ENCODE measurements at regions not wholly inside any gene's neighbourhood (a gene's known extent, or its start where the extent isn't known, plus 50 kb on each side); places are given as distances from the start of the nearest gene placed in this dataset.
"Not testable (repeated sequence)": the region's sequence is repeated elsewhere in the genome, so short reads cannot be mapped to it uniquely, and the experiment has no call there.

DNA sequence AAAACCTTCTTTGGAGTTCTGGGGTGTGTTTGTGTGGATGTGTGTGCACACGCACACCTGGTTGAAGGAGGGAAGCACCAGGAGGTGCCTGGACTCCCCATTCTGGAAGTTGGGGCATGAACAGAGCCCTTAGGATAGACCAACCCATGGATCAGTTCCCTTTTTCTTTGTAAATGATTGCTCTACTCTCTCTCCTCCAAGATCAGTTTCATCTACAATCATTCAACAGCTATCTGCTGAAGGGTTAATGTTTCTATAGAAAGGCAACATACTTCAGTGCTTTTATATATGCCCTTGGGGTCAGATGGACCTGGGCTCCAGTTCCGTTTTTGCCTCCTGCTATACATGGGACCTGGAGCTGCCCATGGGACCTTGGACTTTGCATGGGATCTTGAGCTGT is 352.1 kb upstream of the CFAP20DC start:
- no peak for DNase-seq

DNA sequence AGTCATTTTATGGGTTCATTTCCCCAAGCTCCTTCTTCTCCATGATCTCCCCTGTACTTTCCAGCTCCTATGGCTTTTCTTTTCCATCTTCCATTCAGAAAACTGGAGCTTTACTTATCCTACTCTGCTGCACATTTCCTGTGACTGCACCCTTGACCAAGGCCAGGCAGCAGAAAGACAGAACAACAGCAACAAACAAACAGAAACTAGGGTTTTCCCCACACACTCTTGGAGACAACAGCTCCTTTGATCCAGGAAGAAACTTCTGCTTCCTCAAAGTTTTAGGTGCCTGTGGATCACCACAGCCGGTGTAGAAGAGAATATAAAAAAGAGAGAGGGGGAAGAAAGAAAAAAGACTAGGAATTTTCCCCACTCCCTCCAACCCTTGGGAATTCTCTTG is 342.3 kb upstream of the CFAP20DC start:
- DNase-seq = no peak

DNA sequence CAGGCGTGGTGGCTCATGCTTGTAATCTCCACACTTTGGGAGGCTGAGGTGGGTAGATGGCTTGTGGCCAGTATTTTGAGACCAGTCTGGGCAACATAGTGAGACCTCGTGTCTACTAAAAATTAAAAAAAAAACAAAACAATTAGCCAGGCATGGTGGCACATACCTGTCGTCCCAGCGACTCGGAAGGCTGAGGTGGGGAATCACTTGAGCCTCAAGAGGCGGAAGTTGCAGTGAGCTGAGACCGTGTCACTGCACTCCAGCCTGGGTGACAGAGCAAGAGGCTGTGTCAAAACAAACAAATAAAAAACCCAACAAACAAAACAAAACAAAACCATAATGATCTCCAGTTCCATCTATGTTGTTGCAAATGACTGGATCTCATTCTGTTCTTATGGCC is 341.3 kb upstream of the CFAP20DC start:
- no peak for DNase-seq

DNA sequence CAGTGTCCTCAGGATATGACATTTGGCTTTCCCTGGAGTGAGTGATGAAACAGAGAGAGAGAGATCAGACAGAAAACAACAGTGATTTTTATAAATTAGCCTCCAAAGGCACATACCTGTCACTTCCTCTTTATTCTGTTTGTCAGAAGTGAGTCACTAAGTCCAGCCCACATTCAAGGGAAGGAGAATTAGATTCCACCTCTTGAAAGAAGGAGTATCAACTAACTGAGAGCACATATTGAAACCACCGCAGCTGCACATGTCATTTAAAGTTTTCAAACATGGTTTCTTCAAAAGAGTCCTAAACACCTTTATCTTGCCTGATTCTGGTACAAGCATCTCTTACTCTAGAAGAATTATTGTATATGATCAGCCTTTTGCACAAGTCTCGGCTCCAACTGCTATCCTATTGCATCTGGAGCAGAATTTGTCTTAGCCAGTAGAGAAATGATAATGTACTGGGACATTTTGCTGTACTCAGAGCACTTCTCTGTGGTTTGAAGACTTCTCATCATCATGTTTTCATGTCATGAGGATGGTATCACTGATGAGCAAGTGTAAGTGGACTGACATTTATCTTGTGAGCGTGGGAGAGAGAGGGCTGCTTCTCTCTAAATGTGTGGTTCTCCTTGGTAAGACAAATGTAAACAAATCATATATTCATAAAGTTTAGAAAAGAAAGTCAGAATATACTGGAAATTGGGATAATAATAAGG is 338.9 kb upstream of the CFAP20DC start:
- no peak for DNase-seq

DNA sequence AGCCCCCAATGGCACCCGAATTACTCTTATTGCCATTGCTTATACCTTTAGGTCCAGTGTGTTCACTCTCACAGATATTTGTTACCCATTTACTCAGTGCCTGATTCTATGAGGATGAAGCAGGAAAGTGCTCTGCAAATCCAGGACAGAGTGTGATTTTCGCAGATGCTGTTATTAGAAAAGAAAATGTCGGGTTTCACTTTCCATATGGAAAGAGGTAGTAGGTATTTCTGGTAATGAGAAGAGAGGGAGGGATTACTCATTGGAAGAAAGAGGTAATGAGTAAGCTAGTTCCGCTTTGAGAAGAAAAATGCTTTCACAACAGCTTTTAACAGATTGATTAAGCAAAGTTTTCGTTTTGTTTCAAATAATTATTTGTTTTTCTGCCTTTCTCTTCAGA is 336.3 kb upstream of the CFAP20DC start:
- peak; percentile 40 to 46 for DNase-seq

DNA sequence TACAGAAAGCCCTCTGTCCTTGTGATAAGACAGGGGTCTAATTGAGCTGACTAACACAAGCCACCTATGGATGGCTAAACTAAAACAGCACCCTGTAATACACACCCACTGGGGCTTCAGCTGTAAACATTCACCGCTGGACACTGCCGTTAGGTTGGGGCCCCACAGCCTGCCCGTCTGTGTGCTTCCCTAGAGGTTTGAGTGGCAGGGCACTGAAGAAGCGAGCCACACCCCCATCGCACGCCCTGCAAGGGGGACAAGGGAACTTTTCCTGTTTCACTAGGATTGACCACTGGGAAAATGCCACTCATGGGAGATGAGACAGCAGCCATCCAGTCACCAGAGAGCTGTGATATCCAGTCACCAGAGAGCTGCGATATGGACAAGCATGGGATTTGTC is 335.7 kb upstream of the CFAP20DC start:
- no peak for DNase-seq

DNA sequence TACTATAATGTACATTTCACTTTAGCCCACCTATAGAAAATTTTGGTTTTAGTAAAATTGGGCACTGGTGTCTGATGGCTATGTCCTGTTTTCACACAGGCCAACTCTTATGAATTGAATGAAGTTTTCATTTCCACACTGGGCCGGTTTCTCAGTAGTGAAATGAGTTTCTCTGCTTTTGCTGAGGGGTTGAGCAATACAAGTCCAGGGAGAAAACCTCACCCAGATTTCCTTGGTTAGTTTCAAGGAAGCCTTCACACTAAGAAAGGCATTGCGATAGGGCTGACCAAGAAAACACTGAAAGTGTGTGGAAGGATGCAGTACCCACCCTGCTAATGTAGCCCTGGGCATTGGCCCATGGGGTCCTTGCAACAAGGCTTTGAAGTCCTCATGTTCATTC is 331.5 kb upstream of the CFAP20DC start:
- no peak for DNase-seq

DNA sequence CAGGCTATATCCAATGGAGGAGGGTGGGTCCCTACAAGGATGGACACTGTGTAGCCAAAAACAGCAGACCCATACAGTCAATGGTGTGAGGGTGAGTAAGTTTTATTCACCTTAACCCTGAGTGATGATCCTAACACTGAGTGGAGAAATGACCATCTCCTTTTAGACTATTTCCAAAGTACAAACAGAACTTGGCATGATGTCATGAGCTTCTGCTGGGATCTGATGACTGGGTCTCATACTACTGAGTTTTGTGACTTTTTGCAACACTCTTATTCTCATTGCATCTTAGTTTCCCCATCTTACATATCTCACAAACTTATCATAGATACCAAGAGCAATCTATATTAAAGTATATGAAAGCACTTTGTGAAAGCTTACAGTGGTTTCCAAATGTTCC is 330.3 kb upstream of the CFAP20DC start:
- DNase-seq = no peak

DNA sequence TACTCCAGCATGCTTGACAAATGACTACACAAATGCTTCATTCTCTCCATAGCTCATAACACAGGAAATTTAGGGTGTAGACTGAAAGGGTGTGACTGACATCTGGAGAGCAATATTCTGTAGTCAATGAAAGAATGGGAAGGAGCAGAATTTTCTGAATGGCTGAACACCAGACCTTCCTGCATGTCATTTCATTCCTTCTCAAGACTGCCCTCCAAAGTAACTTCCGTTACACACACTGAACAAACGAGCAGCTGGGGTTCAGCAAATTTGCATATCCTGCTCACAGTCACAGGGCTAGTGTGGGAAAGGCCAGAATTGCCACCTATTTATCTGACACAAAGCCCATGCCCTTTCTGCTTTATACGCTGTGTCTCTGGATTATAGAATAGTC is 325.0 kb upstream of the CFAP20DC start:
- no peak for DNase-seq

DNA sequence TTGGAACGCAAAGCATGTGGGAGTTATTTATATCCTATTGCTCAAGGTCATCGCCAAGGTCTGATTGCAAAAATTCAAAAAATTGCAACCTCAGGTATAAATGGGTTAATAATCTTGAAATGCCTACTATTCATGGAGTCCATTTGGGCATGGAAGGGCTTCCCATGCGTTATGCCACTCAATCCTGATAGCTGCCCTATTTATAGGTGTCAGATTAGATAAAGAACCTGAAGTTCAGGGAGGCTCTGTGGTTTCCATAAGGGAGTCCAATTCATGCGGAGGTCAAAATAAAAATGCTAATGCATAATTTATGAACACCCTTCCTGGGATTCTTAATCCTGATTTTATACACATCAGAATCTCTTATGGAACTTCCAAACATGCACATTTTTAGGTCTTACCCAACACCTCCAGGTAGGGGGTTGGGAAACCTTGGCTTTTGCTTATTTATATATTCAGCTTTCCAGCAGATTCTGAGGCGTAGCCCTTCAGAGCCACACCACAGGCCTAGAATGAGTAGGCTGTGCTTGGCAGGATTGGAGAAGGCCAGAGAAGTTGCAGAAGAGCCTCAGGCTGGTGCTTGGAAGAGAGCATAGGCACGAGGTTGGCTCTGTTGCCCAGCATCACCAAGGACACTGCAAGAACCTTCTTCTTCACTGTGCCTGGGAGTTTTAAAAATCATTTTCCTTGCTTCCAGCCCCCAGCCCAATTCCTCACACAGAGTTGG is 324.4 kb upstream of the CFAP20DC start:
- no peak for DNase-seq

DNA sequence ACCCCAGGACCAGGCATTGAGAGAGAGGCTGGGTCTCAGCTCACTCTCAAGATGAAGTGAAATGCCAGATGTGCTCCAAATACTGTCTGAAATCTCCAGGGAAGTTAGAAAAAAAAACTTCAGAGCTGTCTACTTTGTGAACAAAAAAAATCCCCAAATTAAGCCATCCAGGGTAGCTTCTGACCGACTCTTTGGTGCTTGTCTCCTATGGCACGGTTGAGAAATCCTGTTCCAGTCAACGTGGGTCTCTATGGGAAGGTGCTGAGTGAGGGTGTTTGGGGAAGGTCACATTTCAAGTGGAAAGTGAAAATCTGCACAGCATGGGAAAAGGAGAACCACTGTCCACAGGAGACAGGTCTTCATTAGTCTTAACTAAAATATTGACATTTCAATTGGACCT is 322.5 kb upstream of the CFAP20DC start:
- no peak for DNase-seq

DNA sequence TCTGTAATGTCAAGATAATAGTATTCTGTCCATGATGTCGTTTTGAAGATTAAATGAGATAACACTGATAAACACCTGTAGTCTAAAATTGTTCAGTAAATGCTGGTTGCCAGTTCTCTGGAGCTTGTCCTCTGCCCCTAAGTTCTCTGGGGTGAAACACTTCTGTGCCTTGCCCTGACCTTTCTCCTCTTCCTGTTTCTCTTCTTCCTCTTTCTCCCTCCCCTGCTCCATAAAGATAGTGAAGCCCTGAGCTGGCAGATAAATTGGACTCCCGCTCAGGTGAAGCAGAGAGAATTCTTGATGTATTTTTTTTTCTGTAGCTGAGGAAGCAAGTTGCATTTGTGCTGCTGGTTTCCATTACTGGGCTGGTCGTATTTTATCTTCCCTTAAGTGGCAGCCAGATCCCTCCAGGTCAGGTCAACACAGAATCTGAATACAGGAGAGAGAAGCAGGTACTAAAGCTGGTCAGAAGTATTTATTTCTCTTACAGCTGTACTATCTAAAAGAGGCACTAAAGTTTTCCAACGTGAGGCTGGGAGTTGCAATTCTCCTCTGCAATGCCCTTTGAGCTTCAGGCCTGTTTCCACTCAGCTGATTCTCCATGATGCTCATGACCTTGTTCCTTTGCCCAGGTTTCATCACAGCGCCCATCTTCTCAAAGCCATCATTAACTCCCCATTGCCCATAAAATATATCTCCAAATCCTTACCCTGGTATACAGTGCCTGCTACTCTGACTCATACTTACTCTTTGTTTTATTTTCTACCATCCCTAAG is 319.3 kb upstream of the CFAP20DC start:
- DNase-seq = peak; percentile 18 to 19

DNA sequence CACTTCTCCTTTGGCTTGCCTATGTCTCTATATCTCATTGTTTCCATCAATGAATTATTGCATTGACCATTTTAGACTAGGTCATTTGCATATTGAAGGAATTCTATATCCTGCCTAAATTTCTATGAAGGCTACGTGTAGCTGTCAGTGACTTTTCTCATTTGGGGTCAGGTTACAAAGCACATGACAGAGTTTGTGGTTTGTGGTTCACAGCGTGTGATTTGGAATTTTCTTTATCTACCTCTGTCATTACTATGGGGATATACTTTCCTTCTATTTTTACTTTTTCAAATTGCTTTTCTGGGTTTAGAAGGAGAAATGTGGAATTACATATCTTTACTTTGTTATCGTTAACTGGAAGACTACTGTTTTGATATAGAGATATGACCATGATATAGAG is 317.3 kb upstream of the CFAP20DC start:
- DNase-seq = no peak

DNA sequence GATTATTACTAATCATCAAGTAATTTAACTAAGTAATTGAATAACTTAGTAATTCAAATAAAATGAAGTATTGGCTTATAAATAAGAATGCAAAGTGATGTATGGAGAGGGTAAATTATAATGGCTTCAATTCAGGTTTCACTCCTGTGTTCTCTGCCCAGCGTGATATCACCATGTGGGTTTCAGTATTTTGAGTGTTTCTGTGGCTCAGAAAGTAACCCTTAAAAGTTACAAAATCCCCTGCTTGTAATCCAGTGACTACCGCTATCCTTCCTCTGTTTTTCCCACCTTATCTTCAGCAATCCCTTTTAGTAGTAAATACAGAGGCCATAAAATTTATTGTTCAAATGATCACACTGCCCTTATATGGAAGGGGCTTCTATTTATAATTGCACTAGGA is 316.4 kb upstream of the CFAP20DC start:
- DNase-seq = no peak

DNA sequence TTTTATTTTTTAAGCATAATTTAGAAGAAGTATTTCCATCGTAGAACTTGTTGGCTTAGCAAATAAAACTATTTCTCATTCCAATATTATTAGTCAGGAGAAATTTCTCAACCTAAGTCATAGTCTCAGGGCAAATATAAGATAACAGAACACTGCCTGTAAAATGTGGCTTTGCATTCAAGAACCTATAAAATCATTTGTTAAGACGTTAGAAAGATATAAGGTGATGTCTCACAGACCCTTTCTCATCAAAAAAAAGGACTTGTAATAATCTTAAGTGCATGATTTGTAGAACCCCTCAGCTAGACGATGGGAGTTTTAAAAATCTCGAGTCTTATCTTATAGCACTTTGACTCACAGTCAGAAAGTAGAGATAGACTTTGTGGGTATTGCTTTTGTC is 314.7 kb upstream of the CFAP20DC start:
- no peak for DNase-seq

DNA sequence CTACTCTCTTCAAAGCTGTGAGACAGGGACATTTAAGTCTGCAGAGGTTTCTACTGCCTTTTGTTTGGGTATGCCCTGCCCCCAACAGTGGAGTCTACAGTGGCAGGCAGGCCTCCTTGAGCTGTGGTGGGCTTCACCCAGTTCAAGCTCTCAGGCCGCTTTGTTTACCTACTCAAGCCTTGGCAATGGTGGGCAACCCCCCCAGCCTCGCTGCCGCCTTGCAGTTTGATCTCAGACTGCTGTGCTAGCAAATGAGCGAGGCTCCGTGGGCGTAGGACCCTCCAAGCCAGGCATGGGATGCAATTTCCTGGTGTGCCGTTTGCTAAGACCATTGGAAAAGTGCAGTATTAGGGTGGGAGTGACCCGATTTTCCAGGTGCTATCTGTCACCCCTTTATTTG is 310.5 kb upstream of the CFAP20DC start:
- DNase-seq = not testable (repeated sequence)

DNA sequence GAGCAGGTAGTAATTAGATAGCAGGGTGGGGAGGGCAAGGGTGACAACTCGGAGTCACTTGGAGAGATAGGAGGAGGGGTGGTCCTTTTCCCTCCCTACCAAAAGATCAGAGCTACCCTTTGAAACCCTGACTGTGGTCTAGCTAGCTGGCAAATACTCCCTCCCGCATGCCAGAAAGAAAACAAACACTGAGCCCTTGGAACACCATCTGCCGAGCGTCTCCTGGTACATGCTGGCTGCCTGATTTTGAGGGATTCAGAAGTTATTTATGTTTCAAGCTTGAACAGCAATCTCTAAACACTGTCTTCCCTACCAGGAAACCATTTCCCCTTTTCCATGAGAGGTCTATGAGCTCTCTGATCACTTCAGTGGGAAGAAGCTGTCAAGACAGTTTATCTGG is 291.6 kb upstream of the CFAP20DC start:
- no peak for DNase-seq

DNA sequence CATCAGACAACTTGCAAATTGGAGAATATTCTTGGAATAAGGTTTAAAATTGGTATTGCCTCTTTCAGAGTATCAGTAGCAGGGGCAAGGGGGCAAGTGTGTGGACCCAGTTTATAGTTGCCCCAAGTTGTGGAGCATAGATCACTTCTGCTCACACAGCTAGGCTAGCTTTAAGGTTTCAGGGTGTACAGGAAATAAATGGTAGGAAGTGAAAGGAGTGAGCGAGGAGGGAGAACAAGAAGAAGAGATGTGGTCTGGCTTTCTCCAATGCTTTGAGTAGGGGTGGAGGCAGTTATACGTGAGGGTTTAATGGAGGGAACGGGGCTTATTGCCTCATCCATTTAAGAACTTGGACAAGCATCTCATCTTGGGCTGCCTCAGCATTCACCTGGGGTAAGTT is 290.0 kb upstream of the CFAP20DC start:
- no peak for DNase-seq

DNA sequence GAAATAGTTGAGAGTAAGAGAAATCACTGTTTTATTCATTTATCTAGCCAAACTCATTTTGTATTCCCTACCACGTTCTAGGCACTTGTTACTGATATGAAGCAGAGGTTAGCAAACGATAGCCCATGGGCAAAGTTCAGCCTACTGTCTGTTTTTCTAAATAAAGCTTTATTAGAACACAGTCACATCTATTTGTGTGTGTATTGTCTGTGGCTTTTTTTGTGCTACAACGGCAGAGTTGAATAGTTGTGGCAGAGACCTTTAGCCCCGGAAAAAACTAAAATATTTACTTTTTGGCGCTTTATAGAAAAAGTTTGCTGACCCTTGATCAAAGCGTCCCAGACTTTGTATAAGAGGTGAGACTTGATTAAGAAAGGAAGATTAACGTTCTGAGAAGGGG is 289.1 kb upstream of the CFAP20DC start:
- DNase-seq = no peak

DNA sequence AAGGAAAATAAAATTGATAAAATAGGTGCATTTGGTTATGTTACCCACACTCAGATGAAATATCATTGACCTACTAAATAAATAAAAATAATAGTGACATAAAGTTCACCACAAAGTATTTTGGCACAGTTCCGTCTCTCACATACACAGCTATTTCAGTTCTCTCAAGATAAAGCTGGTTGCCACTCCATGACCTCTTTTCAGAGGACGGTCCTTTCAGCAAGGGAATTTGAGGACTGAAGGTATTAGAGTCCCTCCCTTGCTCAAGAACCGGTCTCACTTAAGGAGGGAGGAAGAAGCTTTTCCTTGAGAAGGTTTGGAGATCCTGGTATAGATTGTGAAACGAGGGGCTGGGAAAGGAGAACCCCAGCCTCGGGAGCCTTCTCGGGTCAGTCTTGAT is 285.5 kb upstream of the CFAP20DC start:
- DNase-seq = no peak

DNA sequence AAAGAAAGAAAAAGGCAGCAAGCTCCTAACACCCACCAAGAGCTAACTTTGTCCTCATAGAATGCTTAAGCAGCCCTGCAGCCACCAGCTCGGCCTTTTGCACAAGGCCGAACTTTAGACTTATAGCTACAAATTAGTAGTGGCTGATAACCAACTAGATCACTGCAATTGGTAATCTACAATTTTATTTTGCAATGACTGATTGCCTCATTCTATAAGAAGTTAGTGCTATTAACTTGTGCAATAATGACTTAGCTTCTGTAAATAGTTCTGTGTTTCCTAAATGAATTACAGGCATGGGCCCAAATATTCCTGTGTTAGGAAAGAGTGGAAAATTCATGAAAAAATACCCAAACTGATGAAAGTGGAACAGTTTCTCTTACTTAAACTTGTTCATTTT is 284.8 kb upstream of the CFAP20DC start:
- DNase-seq = peak; percentile 48 to 68

DNA sequence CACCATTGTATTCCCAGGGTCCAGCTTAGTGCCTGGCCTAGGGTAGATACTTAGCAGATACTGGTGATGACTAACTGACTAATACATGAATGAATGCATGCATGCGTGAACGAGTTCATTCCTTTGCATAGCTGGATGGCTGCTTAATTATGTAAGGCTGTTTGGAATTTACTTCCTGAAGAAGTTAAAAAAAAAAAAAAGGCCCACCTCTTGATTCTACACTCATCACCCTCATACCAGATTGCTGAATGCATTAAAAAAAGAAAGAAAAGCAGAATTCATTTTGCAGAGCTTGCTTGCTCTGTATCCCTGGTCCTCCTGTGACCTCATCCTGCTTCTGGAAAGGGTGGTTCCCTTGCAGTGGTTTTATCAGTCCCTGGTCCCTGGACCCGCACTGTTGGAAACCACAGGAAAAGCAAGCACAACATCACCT is 277.6 kb upstream of the CFAP20DC start:
- no peak for DNase-seq

DNA sequence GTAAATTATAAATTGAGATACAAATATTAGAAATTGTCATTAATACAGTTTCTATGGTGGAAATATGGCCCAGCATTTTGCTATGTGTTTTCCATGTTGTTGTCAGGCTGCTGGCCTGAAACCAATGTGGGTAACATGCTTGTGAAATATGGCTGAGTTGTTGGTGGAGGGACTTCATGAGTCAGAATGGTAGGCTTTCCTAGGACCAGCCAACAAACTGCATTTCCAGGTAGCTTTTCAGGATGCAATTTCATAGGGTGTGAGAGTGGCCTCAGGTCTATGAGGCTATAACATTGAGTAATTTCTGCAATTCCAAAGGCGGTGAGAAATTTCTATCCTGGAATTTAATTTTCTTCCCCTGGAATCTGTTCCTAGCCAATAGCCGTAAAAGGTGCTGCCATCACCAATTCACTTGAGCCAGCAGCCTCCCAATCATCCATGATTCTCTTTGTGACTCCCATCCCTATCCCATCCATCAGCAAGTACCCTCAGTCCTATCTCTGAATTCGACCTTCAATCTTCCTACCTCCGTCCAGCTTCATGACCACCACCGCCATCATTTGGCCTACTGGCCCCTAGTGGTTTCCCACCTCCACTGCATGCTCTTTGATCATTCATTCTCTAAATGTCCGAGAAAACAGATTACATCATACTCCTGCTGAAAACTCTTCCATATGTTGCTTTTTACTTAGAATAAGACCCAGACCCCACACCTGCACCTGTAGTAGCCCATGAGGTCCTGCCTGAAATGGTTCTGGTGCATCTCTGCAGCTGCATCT is 276.6 kb upstream of the CFAP20DC start:
- no peak for DNase-seq

Measured in AML-193 (cell line).